Mucosa of stomach (tissue), 1 donor: ENCODE measurements at regions not wholly inside any gene's neighbourhood (a gene's known extent, or its start where the extent isn't known, plus 50 kb on each side); places are given as distances from the start of the nearest gene placed in this dataset.
A peak's percentile ranks its signal among the peaks of the same experiment; 100 is the strongest.

Source experiments
- H3K27me3 ChIP-seq: one replicate; pipeline ENCODE4 v1.7.0; 2013; ENCODE audit warnings: mild to moderate bottlenecking, low read length; ENCODE audit not compliant: control insufficient read depth, insufficient read depth
- H3K36me3 ChIP-seq: one replicate; pipeline ENCODE4 v1.7.0; 2013; ENCODE audit warnings: low read length; ENCODE audit not compliant: control insufficient read depth, insufficient read depth
- H3K4me1 ChIP-seq: one replicate; pipeline ENCODE4 v1.7.0; 2013; ENCODE audit warnings: mild to moderate bottlenecking, low read length; ENCODE audit not compliant: control insufficient read depth, insufficient read depth
- H3K4me3 ChIP-seq: one replicate; pipeline ENCODE4 v1.7.0; 2013; ENCODE audit warnings: low read length
- H3K9ac ChIP-seq: one replicate; pipeline ENCODE4 v1.7.0; 2013; ENCODE audit warnings: mild to moderate bottlenecking, low read length, moderate library complexity
- H3K9me3 ChIP-seq: one replicate; pipeline ENCODE4 v1.7.0; 2013; ENCODE audit warnings: mild to moderate bottlenecking, low read length, moderate library complexity; ENCODE audit not compliant: control insufficient read depth
- donor health status: Pancreatic carcinoma.

- Histone ChIP-seq H3K4me3 (no peak overlapping the region), H3K27me3 (no peaks in the 10 kb centered on the region), H3K4me1 (no peaks in the 10 kb centered on the region), H3K9me3 (no peaks in the 10 kb centered on the region), H3K9ac (no peak overlapping the region), H3K36me3 (no peaks in the 10 kb centered on the region)
Measured at GRCh38 chr13:26473571-26474230, 83.8 kb upstream of the WASF3 start.

DNA sequence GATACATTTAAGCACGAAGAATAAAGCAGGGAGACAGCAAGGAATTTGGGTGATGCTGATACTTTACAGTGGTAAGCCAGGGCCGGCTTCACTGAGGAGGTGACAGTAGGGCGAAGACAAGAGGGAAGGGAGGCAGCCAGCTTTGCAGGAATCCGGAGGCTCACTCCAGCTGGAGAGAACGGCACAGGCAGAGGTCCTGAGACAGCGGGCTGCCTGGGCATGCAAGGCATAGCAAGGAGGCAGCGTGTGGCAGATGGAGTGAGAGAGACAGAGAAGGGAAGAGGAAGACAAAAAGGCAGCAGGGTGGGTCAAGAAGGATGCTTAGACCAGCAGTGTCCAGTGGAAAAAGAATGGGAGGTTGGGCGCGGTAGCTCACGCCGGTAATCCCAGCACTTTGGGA, 83.2 kb upstream of the WASF3 start:
- H3K9me3 ChIP-seq = no peaks in the 10 kb centered on the region
- no peaks in the 10 kb centered on the region for H3K27me3 ChIP-seq
- H3K4me3 ChIP-seq = no peak overlapping the region
- H3K36me3 ChIP-seq = no peaks in the 10 kb centered on the region
- H3K4me1 ChIP-seq = no peaks in the 10 kb centered on the region
- H3K9ac ChIP-seq = no peak overlapping the region

DNA sequence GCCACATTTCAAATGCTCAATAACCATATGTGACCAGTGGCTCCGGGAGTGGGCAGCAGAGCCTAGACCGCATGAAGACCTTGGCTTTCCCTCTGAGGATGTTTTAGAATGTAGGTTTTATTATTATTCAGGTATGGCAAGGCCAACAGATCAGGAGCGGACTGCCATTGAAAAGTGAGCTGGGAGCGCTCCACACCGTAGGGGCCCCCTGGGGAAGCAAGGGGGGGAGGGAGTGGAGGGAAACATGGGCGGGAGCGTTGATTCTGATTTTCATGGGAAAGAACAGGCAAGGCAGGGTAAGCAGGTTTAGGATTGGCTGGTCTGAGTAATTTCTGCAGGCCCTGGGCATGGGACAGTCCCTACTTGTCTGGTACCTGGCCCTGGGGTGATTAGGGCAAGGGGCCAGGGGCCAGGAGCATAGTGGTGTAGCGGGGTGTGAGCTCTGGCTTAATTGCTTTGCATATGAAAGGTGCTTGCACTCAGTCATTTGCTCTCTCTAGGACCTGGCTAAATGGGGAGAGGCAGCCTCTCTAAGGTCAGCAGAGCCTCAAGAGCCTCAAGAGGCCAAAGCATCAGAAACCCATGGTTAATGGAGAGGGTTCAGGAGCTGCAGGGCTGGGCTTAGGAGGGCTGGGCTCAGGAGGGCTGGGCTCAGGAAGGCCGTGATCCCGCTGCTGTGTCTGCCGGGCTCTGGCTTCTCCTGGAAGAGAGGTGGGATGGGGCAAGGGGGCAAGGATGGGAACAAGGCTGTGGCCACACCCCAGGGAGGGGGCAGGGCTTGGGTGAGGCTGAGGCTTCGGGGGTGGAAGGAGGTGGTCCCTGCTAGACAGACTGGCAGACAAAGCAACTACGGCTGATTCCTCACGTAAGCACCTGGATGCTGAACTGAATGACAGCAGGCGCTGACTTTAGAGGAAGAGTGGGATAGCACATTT, 82.0 kb upstream of the WASF3 start:
- no peak overlapping the region for H3K4me3 ChIP-seq
- H3K27me3 ChIP-seq = no peaks in the 10 kb centered on the region
- peak overlapping the region; percentile 44 for H3K9ac ChIP-seq
- H3K36me3 ChIP-seq = no peaks in the 10 kb centered on the region
- H3K9me3 ChIP-seq = no peaks in the 10 kb centered on the region
- no peaks in the 10 kb centered on the region for H3K4me1 ChIP-seq

DNA sequence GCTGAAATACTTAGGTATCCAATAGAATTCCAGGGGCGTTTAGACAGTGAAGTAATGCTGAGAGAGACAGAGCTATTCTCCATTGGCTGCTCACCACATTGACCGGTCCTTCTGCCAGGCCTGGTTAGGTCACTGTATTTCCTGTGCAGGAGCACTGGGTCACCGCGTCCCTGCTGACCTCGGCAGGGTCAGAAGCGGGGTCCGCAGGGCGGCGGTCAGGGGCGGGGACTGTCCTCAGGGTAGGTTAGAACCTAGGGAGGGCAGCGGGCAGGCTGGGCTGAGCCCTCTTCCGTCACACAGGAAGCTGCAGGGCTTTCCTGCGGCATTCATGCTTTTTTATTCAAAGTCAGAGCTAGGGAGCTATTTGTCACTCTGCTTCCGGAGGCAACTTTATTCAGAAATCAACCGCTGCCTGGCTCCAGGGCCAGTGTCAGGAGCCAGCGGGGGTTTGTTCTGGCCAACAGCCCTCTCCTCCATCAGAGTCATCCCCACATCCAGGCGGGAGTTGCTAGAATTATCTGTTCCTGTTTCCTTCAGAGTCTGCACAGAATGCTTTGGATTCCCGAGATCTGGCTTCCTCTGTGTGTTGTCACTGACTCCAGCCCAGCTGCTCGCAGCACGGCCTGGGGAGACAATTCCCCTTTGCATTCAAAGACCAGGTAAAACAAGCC, 81.2 kb upstream of the WASF3 start:
- no peak overlapping the region for H3K4me3 ChIP-seq

DNA sequence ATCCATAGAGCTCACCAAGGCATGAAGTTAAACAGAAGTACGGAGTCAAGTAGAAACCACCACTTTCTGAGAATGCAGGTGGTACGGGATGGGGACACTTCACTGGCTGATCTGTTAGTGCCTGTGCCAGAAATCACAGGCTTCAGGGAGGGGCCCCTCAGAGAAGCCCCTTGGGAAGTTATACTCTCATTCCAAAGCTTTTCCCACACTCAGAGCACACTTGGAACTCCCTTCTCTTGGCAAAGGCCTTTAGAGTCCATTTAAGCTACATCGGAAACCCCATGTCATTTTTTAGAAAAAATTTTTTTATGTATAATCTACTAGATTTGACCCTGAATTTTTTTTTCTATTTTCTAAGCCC, 80.7 kb upstream of the WASF3 start:
- Histone ChIP-seq H3K4me1 (no peaks in the 10 kb centered on the region), H3K27me3 (no peaks in the 10 kb centered on the region), H3K4me3 (no peak overlapping the region), H3K36me3 (no peaks in the 10 kb centered on the region), H3K9ac (peak overlapping the region; percentile 44), H3K9me3 (no peaks in the 10 kb centered on the region)

More for the DNA sequence above, 81.2 kb upstream of the WASF3 start:
- Histone ChIP-seq H3K9ac (peak overlapping the region; percentile 44), H3K36me3 (no peaks in the 10 kb centered on the region), H3K4me1 (no peaks in the 10 kb centered on the region), H3K9me3 (no peaks in the 10 kb centered on the region), H3K27me3 (no peaks in the 10 kb centered on the region)

DNA sequence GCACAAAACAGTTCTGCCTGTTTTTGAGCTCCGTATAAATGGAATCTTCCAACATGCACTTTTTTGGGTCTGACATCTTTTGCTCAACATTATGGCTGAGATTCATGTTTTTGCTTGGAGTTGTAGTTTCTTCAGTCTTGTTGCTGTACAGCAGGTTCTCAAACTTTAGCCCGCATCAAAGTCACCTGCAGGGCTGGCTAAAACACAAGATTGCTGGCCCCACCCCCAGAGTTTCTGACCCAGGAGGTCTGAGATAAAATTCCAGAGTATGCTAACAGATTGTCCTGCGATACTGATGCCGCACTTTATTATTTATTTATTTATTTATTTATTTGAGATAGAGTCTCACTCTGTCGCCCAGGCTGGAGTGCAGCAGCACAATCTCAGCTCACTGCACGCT, 79.8 kb upstream of the WASF3 start:
- no peaks in the 10 kb centered on the region for H3K9me3 ChIP-seq
- no peaks in the 10 kb centered on the region for H3K36me3 ChIP-seq
- H3K4me1 ChIP-seq = no peaks in the 10 kb centered on the region
- no peak overlapping the region for H3K9ac ChIP-seq
- no peak overlapping the region for H3K4me3 ChIP-seq
- no peaks in the 10 kb centered on the region for H3K27me3 ChIP-seq

- H3K4me3 ChIP-seq = no peak overlapping the region
- H3K36me3 ChIP-seq = no peaks in the 10 kb centered on the region
- no peaks in the 10 kb centered on the region for H3K9me3 ChIP-seq
- H3K4me1 ChIP-seq = no peaks in the 10 kb centered on the region
- H3K9ac ChIP-seq = no peak overlapping the region
- H3K27me3 ChIP-seq = no peaks in the 10 kb centered on the region
Measured at GRCh38 chr13:26480246-26480855, 77.1 kb upstream of the WASF3 start.

GRCh38 chr13:26482451-26483197, 74.9 kb upstream of the WASF3 start:
- Histone ChIP-seq H3K4me3 (no peak overlapping the region), H3K27me3 (no peaks in the 10 kb centered on the region), H3K9me3 (no peaks in the 10 kb centered on the region), H3K36me3 (no peaks in the 10 kb centered on the region), H3K4me1 (no peaks in the 10 kb centered on the region), H3K9ac (peak overlapping the region; percentile 33)

DNA sequence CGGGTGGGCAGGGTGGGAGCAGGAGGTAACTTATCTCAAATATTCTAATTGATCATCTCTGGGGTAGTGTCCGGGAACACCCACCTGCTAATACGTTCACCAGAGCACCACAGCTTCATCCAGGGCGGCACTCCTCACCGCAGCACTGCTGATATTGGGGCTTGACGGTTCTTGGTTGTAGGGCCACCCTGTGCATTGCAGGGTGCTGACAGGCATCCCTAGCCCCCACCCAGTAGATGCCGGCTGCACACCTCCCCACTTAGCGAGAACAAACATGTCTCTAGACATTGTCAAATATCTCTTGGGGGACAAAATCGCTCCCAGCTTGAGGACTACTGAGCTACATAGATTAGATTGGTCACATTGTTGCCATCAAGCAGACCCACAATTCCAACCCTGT, 73.9 kb upstream of the WASF3 start:
- H3K9ac ChIP-seq = no peak overlapping the region
- H3K4me1 ChIP-seq = no peaks in the 10 kb centered on the region
- H3K9me3 ChIP-seq = no peaks in the 10 kb centered on the region
- H3K27me3 ChIP-seq = no peaks in the 10 kb centered on the region
- no peaks in the 10 kb centered on the region for H3K36me3 ChIP-seq
- H3K4me3 ChIP-seq = no peak overlapping the region

DNA sequence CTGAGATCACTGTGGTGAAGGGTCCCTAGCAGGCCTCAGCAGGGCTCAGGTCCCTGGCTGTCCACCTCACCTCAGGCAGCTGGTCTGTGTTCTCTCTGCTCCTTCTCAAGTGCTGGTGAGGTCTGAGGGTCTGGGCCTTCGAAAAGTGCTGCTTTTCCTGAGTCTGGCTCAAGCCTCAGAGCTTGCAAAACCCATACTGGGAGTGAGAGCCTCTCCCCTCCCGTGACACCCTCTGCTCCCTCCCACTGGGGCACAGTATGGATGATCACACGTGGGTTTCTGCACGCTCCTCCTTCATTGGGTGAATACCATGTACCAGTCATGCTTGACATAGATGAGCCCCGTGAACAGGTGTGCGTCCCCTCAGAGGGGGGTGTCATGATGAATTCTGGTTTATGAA, 73.3 kb upstream of the WASF3 start:
- H3K27me3 ChIP-seq = no peaks in the 10 kb centered on the region
- H3K9me3 ChIP-seq = no peaks in the 10 kb centered on the region
- no peak overlapping the region for H3K4me3 ChIP-seq
- no peak overlapping the region for H3K9ac ChIP-seq
- H3K36me3 ChIP-seq = no peaks in the 10 kb centered on the region
- H3K4me1 ChIP-seq = no peaks in the 10 kb centered on the region

- no peak overlapping the region for H3K9ac ChIP-seq
- H3K4me3 ChIP-seq = no peak overlapping the region
- H3K27me3 ChIP-seq = no peaks in the 10 kb centered on the region
- H3K4me1 ChIP-seq = no peaks in the 10 kb centered on the region
- H3K9me3 ChIP-seq = no peaks in the 10 kb centered on the region
- no peaks in the 10 kb centered on the region for H3K36me3 ChIP-seq
Measured at GRCh38 chr13:26485288-26485687, 72.2 kb upstream of the WASF3 start.
